Activated CD4-positive, alpha-beta memory T cell treated with anti-CD3 and anti-CD28 coated beads for 36 hours (primary cell): ENCODE measurements at regions not wholly inside any gene's neighbourhood (a gene's known extent, or its start where the extent isn't known, plus 50 kb on each side); places are given as distances from the start of the nearest gene placed in this dataset.

Experiments
- CTCF ChIA-PET: fragments of 350-600 bp; sonication (Branson Sonifier 250); formaldehyde crosslinking; loops from one replicate; lab custom pipeline; 2021; ENCODE audit warnings: antibody characterized with exemption, inconsistent platforms; lab: Charles Lee
- POLR2A ChIA-PET: fragments of 350-600 bp; sonication (Branson Sonifier 250); formaldehyde crosslinking; loops from one replicate; lab custom pipeline; 2021; ENCODE audit warnings: antibody characterized with exemption; lab: Charles Lee
- DNase-seq: peaks from one replicate; pipeline ENCODE4 v3.0.0-alpha.2; 2020
- H3K27ac Mint-ChIP-seq: one replicate; pipeline ENCODE4 v1.8.0; 2021; ENCODE audit warnings: mixed read lengths
- H3K27me3 Mint-ChIP-seq: one replicate; pipeline ENCODE4 v1.8.0; 2021; ENCODE audit warnings: mixed read lengths
- H3K36me3 Mint-ChIP-seq: one replicate; pipeline ENCODE4 v1.8.0; 2021; ENCODE audit warnings: mixed read lengths
- H3K4me1 Mint-ChIP-seq: one replicate; pipeline ENCODE4 v1.8.0; 2021; ENCODE audit warnings: low read depth, mixed read lengths
- H3K4me3 Mint-ChIP-seq: one replicate; pipeline ENCODE4 v1.8.0; 2021; ENCODE audit warnings: mild to moderate bottlenecking, mixed read lengths
- H3K9me3 Mint-ChIP-seq: one replicate; pipeline ENCODE4 v1.8.0; 2021; ENCODE audit warnings: mixed read lengths
- intact Hi-C: fragments of 100-400 bp; cut with micrococcal nuclease; formaldehyde crosslinking; loops from one replicate; pipeline ENCODE4 v1.15.1; 2023

GRCh38 chr7:155371884-155372781 is 74.5 kb downstream of the INSIG1 start:
- Mint-ChIP-seq H3K36me3 (no peaks in the 10 kb centered on the region), H3K4me3 (no peak overlapping the region), H3K27ac (no peak overlapping the region), H3K9me3 (no peaks in the 10 kb centered on the region), H3K27me3 (peaks cover 68% of the 10 kb centered on the region), H3K4me1 (peaks cover 30% of the 10 kb centered on the region)
- intact Hi-C loops: loop anchor here (10.0 kb wide), 1 partner anchor 1633 kb away; no protein-coding TSS in a partner anchor
- ChIA-PET CTCF (interaction anchor here (0.6 to 2.4 kb wide), 6 partner anchors 9 to 445 kb away, joined by 3 to 9 read pairs (median 5); no protein-coding TSS in a partner anchor), POLR2A (interaction anchor here (1.3 kb wide), 1 partner anchor 166 kb away, joined by 3 read pairs; no protein-coding TSS in a partner anchor)
- peak; percentile 20 for DNase-seq

GRCh38 chr7:155372782-155373358 is 75.2 kb downstream of the INSIG1 start:
- H3K27me3 Mint-ChIP-seq: peaks cover 73% of the 10 kb centered on the region
- no peaks in the 10 kb centered on the region for H3K36me3 Mint-ChIP-seq
- intact Hi-C loops: loop anchor here (10.0 kb wide), 1 partner anchor 1632 kb away; no protein-coding TSS in a partner anchor
- DNase-seq: no peak
- H3K4me3 Mint-ChIP-seq: no peak overlapping the region
- no peaks in the 10 kb centered on the region for H3K9me3 Mint-ChIP-seq
- peak overlapping the region; percentile 15 for H3K27ac Mint-ChIP-seq
- CTCF ChIA-PET: interaction anchor here (1.7 to 2.4 kb wide), 3 partner anchors 28 to 445 kb away, joined by 6 to 9 read pairs (median 7); no protein-coding TSS in a partner anchor
- peaks cover 32% of the 10 kb centered on the region for H3K4me1 Mint-ChIP-seq
- POLR2A ChIA-PET: interaction anchor here (1.3 kb wide), 1 partner anchor 166 kb away, joined by 3 read pairs; no protein-coding TSS in a partner anchor

DNA sequence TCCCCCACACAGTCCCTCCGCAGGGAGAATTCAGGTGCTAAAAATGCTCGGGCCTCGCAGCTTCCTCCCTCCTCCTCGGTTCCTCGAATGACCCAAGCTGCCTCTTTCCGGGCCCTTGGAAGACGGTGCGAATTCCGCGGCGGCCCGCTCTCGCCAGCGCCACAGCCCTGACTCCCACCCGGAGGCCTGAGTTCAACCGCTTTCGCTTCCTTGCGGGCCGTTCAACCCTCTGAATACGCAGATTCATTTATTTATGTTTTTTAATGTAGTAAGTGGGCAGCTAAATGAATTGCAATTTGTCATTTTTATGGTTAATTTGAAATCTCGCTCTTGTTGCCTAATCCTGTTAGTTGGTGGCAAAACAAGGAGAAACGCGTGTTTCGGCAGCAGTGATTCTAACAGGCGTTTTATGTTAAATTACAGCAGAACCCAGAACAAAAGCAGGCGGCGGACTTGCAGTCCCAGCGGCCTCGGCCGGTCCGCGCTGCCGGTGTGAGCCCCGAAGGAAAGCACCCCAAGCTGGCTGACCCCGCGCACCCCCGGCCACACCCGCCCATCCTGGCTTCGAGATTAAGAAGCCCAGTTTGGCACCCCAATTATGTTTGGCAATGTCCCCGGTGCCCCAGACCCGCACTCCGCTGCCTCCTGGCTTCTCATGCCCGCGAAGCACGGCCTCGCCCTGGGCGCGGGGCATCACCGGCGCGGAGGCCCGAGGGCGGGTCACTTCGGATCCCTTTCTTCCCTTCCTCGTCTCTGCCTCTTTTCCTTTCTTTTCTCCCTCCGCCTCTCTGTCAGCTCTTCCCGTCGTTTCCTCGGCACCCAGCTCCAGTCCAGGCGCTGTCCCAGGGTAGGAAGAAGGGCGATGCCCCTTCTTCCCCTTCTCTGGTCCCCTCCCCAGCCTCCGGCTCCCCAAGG is 75.9 kb downstream of the INSIG1 start:
- ChIA-PET CTCF (interaction anchor here (1.8 to 2.4 kb wide), 2 partner anchors 29 to 83 kb away, joined by 6 to 7 read pairs; no protein-coding TSS in a partner anchor), POLR2A (no interaction called here)
- H3K4me1 Mint-ChIP-seq: peaks cover 32% of the 10 kb centered on the region
- H3K4me3 Mint-ChIP-seq: peak overlapping the region; percentile 51
- intact Hi-C loops: loop anchor here (2.0 to 10.0 kb wide), 2 partner anchors 137 to 1631 kb away; no protein-coding TSS in a partner anchor
- peaks cover 79% of the 10 kb centered on the region for H3K27me3 Mint-ChIP-seq
- no peaks in the 10 kb centered on the region for H3K9me3 Mint-ChIP-seq
- H3K36me3 Mint-ChIP-seq: no peaks in the 10 kb centered on the region
- H3K27ac Mint-ChIP-seq: no peak overlapping the region
- no peak for DNase-seq

- DNase-seq: no peak
- H3K27me3 Mint-ChIP-seq: peaks cover 82% of the 10 kb centered on the region
- no peaks in the 10 kb centered on the region for H3K36me3 Mint-ChIP-seq
- intact Hi-C loops: loop anchor here (2.0 to 10.0 kb wide), 3 partner anchors 136 to 1630 kb away; no protein-coding TSS in a partner anchor
- H3K9me3 Mint-ChIP-seq: no peaks in the 10 kb centered on the region
- H3K27ac Mint-ChIP-seq: no peak overlapping the region
- ChIA-PET CTCF (no interaction called here), POLR2A (no interaction called here)
- peak overlapping the region; percentile 37 for H3K4me3 Mint-ChIP-seq
- peaks cover 32% of the 10 kb centered on the region for H3K4me1 Mint-ChIP-seq
Measured at GRCh38 chr7:155374276-155375252, 76.9 kb downstream of the INSIG1 start.

- H3K27me3 Mint-ChIP-seq: peaks cover 85% of the 10 kb centered on the region
- no peak overlapping the region for H3K4me3 Mint-ChIP-seq
- peaks cover 37% of the 10 kb centered on the region for H3K4me1 Mint-ChIP-seq
- H3K36me3 Mint-ChIP-seq: no peaks in the 10 kb centered on the region
- DNase-seq: no peak
- H3K27ac Mint-ChIP-seq: no peak overlapping the region
- no peaks in the 10 kb centered on the region for H3K9me3 Mint-ChIP-seq
- intact Hi-C loops: loop anchor here (2.0 to 10.0 kb wide), 3 partner anchors 135 to 1629 kb away; no protein-coding TSS in a partner anchor
- ChIA-PET POLR2A (no interaction called here), CTCF (no interaction called here)
Measured at GRCh38 chr7:155375337-155376277, 77.9 kb downstream of the INSIG1 start.

DNA sequence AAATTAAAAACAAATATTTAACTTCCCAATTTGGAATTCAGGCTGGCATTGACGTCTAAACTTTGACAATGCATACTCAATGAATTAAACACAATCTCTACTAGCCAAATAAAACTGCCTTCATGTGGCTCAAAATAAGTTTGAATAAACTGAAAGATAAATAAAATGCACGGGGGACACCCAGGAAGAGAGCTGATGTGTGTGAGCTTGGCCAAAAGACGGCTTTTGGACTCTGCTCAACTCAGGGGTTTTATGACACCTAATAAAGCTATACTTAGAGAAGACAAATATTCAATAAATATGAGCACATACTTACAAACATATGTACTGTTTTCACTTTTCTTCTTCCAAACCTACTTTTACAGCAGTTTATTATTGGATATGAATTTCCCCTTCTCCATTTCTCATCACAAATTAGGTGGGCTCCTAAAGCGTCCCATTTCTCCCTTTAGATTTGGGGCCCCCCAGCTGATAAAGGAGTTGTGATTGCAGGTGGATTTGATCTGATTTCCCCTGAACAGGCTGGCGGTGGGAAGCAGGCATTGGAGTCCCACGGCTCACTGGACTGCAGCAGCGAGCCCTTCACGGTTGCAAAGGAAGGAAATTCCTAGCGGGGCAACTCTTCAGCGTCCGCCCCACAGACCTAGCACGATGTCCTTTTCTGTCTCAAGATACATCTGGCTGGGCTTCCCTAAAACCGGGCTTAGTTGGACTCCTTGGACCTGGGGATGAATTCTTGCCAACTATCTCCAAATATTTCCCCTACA is 79.6 kb downstream of the INSIG1 start:
- Mint-ChIP-seq H3K4me3 (no peak overlapping the region), H3K4me1 (peaks cover 46% of the 10 kb centered on the region), H3K27ac (no peak overlapping the region), H3K27me3 (peaks cover 85% of the 10 kb centered on the region), H3K9me3 (no peaks in the 10 kb centered on the region), H3K36me3 (no peaks in the 10 kb centered on the region)
- CTCF ChIA-PET: interaction anchor here (1.9 kb wide), 1 partner anchor 72 kb away, joined by 6 read pairs; no protein-coding TSS in a partner anchor
- no peak for DNase-seq
- intact Hi-C loops: loop anchor here (5.0 to 10.0 kb wide), 2 partner anchors 430 to 1628 kb away; no protein-coding TSS in a partner anchor
- POLR2A ChIA-PET: no interaction called here

- POLR2A ChIA-PET: no interaction called here
Measured at GRCh38 chr7:155377838-155378579, 79.9 kb upstream of the EN2 start.

DNA sequence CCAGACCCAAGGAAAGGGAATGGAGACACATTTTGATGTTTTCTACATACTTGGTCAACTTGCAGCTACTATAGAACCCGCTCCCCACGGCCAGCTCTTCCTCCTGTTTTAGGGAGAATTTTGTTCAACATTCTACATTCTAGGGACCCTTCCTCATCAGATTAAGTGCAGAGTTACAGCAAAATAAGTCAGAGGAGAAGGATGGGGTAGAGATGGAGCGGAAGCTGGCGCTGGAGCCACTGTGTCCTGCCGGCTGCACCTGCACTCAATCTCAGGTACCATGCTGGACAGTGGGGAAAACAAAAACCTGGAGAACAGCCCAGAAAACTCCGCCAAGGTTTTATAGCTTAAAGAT is 79.4 kb upstream of the EN2 start:
- Mint-ChIP-seq H3K27ac (no peak overlapping the region), H3K9me3 (no peaks in the 10 kb centered on the region), H3K36me3 (no peaks in the 10 kb centered on the region), H3K4me3 (no peak overlapping the region), H3K4me1 (peaks cover 35% of the 10 kb centered on the region), H3K27me3 (peaks cover 86% of the 10 kb centered on the region)
- DNase-seq: no peak
- intact Hi-C loops: loop anchor here (5.0 to 10.0 kb wide), 2 partner anchors 429 to 1626 kb away; no protein-coding TSS in a partner anchor
- ChIA-PET POLR2A (no interaction called here), CTCF (interaction anchor here (0.6 to 3.6 kb wide), 6 partner anchors 71 to 464 kb away, joined by 3 to 21 read pairs (median 4); no protein-coding TSS in a partner anchor)

More at GRCh38 chr7:155377838-155378579, 79.9 kb upstream of the EN2 start:
- Mint-ChIP-seq H3K27ac (no peak overlapping the region), H3K9me3 (no peaks in the 10 kb centered on the region), H3K4me1 (peaks cover 41% of the 10 kb centered on the region), H3K4me3 (no peak overlapping the region), H3K27me3 (peaks cover 86% of the 10 kb centered on the region), H3K36me3 (no peaks in the 10 kb centered on the region)
- intact Hi-C loops: loop anchor here (5.0 to 10.0 kb wide), 2 partner anchors 429 to 1627 kb away; no protein-coding TSS in a partner anchor
- CTCF ChIA-PET: interaction anchor here (0.6 to 3.6 kb wide), 5 partner anchors 72 to 464 kb away, joined by 3 to 21 read pairs (median 6); no protein-coding TSS in a partner anchor
- no peak for DNase-seq
